ENCODE measurements at regions not wholly inside any gene's neighbourhood (a gene's known extent, or its start where the extent isn't known, plus 50 kb on each side); places are given as distances from the start of the nearest gene placed in this dataset.

- no peak for DNase-seq (ENCODE audit: low read depth)
Measured at GRCh38 chr4:11628093-11628725, 199.5 kb upstream of the HS3ST1 start.

GRCh38 chr4:11626066-11626465 lies 197.4 kb upstream of the HS3ST1 start:
- DNase-seq (ENCODE audit: low read depth), result no peak

- no peak for DNase-seq (ENCODE audit: low read depth)
Measured at GRCh38 chr4:11625211-11625610, 196.5 kb upstream of the HS3ST1 start.

- no peak for DNase-seq (ENCODE audit: low read depth)
Measured at GRCh38 chr4:11624370-11624769, 195.7 kb upstream of the HS3ST1 start.

GRCh38 chr4:11623726-11624037 lies 195.0 kb upstream of the HS3ST1 start:
- DNase-seq (ENCODE audit: low read depth), result no peak

GRCh38 chr4:11622961-11623725 lies 194.4 kb upstream of the HS3ST1 start:
- DNase-seq (ENCODE audit: low read depth), result no peak

- no peak for DNase-seq (ENCODE audit: low read depth)
Measured at GRCh38 chr4:11620861-11621260, 192.2 kb upstream of the HS3ST1 start.

- no peak for DNase-seq (ENCODE audit: low read depth)
Measured at GRCh38 chr4:11618666-11619282, 190.1 kb upstream of the HS3ST1 start.

GRCh38 chr4:11616856-11617255 lies 188.2 kb upstream of the HS3ST1 start:
- DNase-seq (ENCODE audit: low read depth), result no peak

GRCh38 chr4:11615601-11616000 lies 186.9 kb upstream of the HS3ST1 start:
- DNase-seq (ENCODE audit: low read depth), result no peak

GRCh38 chr4:11614426-11614825 lies 185.7 kb upstream of the HS3ST1 start:
- no peak for DNase-seq (ENCODE audit: low read depth)

- no peak for DNase-seq (ENCODE audit: low read depth)
Measured at GRCh38 chr4:11611868-11612267, 183.2 kb upstream of the HS3ST1 start.

GRCh38 chr4:11609751-11610150 lies 181.1 kb upstream of the HS3ST1 start:
- no peak for DNase-seq (ENCODE audit: low read depth)

GRCh38 chr4:11608992-11609391 lies 180.3 kb upstream of the HS3ST1 start:
- DNase-seq (ENCODE audit: low read depth), result no peak

GRCh38 chr4:11606078-11606477 lies 177.4 kb upstream of the HS3ST1 start:
- no peak for DNase-seq (ENCODE audit: low read depth)

GRCh38 chr4:11605597-11605996 lies 176.9 kb upstream of the HS3ST1 start:
- peak; percentile 23 for DNase-seq (ENCODE audit: low read depth)

GRCh38 chr4:11604821-11605220 lies 176.1 kb upstream of the HS3ST1 start:
- DNase-seq (ENCODE audit: low read depth), result no peak

GRCh38 chr4:11603591-11604194 lies 175.0 kb upstream of the HS3ST1 start:
- DNase-seq (ENCODE audit: low read depth), result no peak

- no peak for DNase-seq (ENCODE audit: low read depth)
Measured at GRCh38 chr4:11602606-11603340, 174.1 kb upstream of the HS3ST1 start.

- no peak for DNase-seq (ENCODE audit: low read depth)
Measured at GRCh38 chr4:11599064-11599463, 170.4 kb upstream of the HS3ST1 start.

GRCh38 chr4:11598591-11598990 lies 169.9 kb upstream of the HS3ST1 start:
- no peak for DNase-seq (ENCODE audit: low read depth)

GRCh38 chr4:11597506-11597905 lies 168.8 kb upstream of the HS3ST1 start:
- no peak for DNase-seq (ENCODE audit: low read depth)
